22Rv1 (cell line): ENCODE measurements at regions not wholly inside any gene's neighbourhood (a gene's known extent, or its start where the extent isn't known, plus 50 kb on each side); places are given as distances from the start of the nearest gene placed in this dataset.

Source experiments
- H3K27ac ChIP-seq: fragments of 450-650 bp; 2 replicates; pipeline ENCODE4 v1.5.1; 2017
- CTCF ChIP-seq: fragments of 450-650 bp; IDR thresholded peaks from 2 replicates; pipeline ENCODE4 v1.5.1; 2017; ENCODE audit warnings: mild to moderate bottlenecking
- ZFX ChIP-seq: fragments of 450-650 bp; IDR thresholded peaks from 2 replicates; pipeline ENCODE4 v1.6.1; 2017; ENCODE audit warnings: antibody characterized with exemption, borderline replicate concordance

GRCh38 chr3:28138043-28138610 lies 103.3 kb upstream of the CMC1 start:
- no peak overlapping the region for H3K27ac ChIP-seq
- no peak for TF ChIP-seq ZFX
- TF ChIP-seq CTCF: no peak

- TF ChIP-seq ZFX (no peak), CTCF (no peak)
- H3K27ac ChIP-seq: no peak overlapping the region
Measured at GRCh38 chr3:28139288-28139687, 102.1 kb upstream of the CMC1 start.

- TF ChIP-seq CTCF (no peak), ZFX (no peak)
- no peak overlapping the region for H3K27ac ChIP-seq
Measured at GRCh38 chr3:28139967-28140634, 101.3 kb upstream of the CMC1 start.

GRCh38 chr3:28140664-28141063 lies 100.8 kb upstream of the CMC1 start:
- TF ChIP-seq ZFX (no peak), CTCF (no peak)
- H3K27ac ChIP-seq: no peak overlapping the region

- no peak overlapping the region for H3K27ac ChIP-seq
- TF ChIP-seq ZFX: no peak
- no peak for TF ChIP-seq CTCF
Measured at GRCh38 chr3:28149960-28150359, 91.5 kb upstream of the CMC1 start.

- TF ChIP-seq ZFX: no peak
- TF ChIP-seq CTCF: no peak
- no peak overlapping the region for H3K27ac ChIP-seq
Measured at GRCh38 chr3:28150465-28151206, 90.8 kb upstream of the CMC1 start.

- no peak overlapping the region for H3K27ac ChIP-seq
- no peak for TF ChIP-seq CTCF
Measured at GRCh38 chr3:28151207-28151550, 90.2 kb upstream of the CMC1 start.
